HepG2 (cell line): ENCODE measurements at regions not wholly inside any gene's neighbourhood (a gene's known extent, or its start where the extent isn't known, plus 50 kb on each side); places are given as distances from the start of the nearest gene placed in this dataset.

Source experiments
- ADNP ChIP-seq: sonication (generic); formaldehyde crosslinking; IDR thresholded peaks from 2 replicates; pipeline ENCODE4 v1.4.0; 2020; ENCODE audit warnings: missing genetic modification reagents
- EED ChIP-seq: sonication (generic); formaldehyde crosslinking; IDR thresholded peaks from 2 replicates; pipeline ENCODE4 v1.5.0; 2020; ENCODE audit warnings: mild to moderate bottlenecking, missing genetic modification reagents
- HNRNPL ChIP-seq: fragments of 200-400 bp; formaldehyde crosslinking; IDR thresholded peaks from 2 replicates; pipeline ENCODE4 v1.6.1; 2017; ENCODE audit warnings: mild to moderate bottlenecking, low read depth, low read length
- PRDM15 ChIP-seq: sonication (generic); formaldehyde crosslinking; IDR thresholded peaks from 2 replicates; pipeline ENCODE4 v1.4.0; 2020; ENCODE audit warnings: missing genetic modification reagents
- RCOR2 ChIP-seq: IDR thresholded peaks from 2 replicates; pipeline ENCODE4 v1.6.1; 2016; ENCODE audit warnings: missing biosample characterization, missing genetic modification reagents
- SIX1 ChIP-seq: sonication (generic); formaldehyde crosslinking; IDR thresholded peaks from 2 replicates; pipeline ENCODE4 v1.4.0; 2020; ENCODE audit warnings: missing genetic modification reagents, borderline replicate concordance
- SMAD9 ChIP-seq: sonication (generic); formaldehyde crosslinking; IDR thresholded peaks from 2 replicates; pipeline ENCODE4 v1.5.1; 2020; ENCODE audit warnings: mild to moderate bottlenecking, missing genetic modification reagents
- TOE1 ChIP-seq: sonication (generic); formaldehyde crosslinking; IDR thresholded peaks from 2 replicates; pipeline ENCODE4 v1.4.0; 2020; ENCODE audit warnings: mild to moderate bottlenecking, missing genetic modification reagents
- TRAFD1 ChIP-seq: sonication (generic); formaldehyde crosslinking; IDR thresholded peaks from 2 replicates; pipeline ENCODE4 v1.5.1; 2020; ENCODE audit warnings: missing genetic modification reagents, mild to moderate bottlenecking, borderline replicate concordance
- ZBED4 ChIP-seq: sonication (generic); formaldehyde crosslinking; IDR thresholded peaks from 2 replicates; pipeline ENCODE4 v1.4.0; 2020; ENCODE audit warnings: missing genetic modification reagents, borderline replicate concordance
- ZNF503 ChIP-seq: sonication (generic); formaldehyde crosslinking; IDR thresholded peaks from 2 replicates; pipeline ENCODE4 v1.4.0; 2020; ENCODE audit warnings: missing genetic modification reagents
- ZNF547 ChIP-seq: sonication (generic); formaldehyde crosslinking; IDR thresholded peaks from 2 replicates; pipeline ENCODE4 v1.5.1; 2020; ENCODE audit warnings: mild to moderate bottlenecking, missing genetic modification reagents
- ZNF770 ChIP-seq: sonication (generic); formaldehyde crosslinking; IDR thresholded peaks from 2 replicates; pipeline ENCODE4 v1.5.0; 2020; ENCODE audit warnings: mild to moderate bottlenecking, missing genetic modification reagents

- no peak for TF ChIP-seq ZBED4
- TF ChIP-seq ZNF770: no peak
- peak; percentile 54; the same call in 1 of the 2 replicates for TF ChIP-seq SIX1
- TF ChIP-seq RCOR2: no peak
- TF ChIP-seq ZNF503 (CRISPR knock-in tag): no peak
- no peak for TF ChIP-seq ADNP
- no peak for TF ChIP-seq PRDM15
- TF ChIP-seq HNRNPL: no peak
- no peak for TF ChIP-seq EED (CRISPR knock-in tag)
- no peak for TF ChIP-seq ZNF547 (CRISPR knock-in tag)
- TF ChIP-seq TRAFD1 (CRISPR knock-in tag): peak; percentile 34; the same call in 1 of the 2 replicates
- no peak for TF ChIP-seq TOE1 (CRISPR knock-in tag)
- no peak for TF ChIP-seq SMAD9 (CRISPR knock-in tag)
Observed at GRCh38 chr2:177332026-177332991, 60.3 kb upstream of the AGPS start (continued).
